ENCODE measurements at regions not wholly inside any gene's neighbourhood (a gene's known extent, or its start where the extent isn't known, plus 50 kb on each side); places are given as distances from the start of the nearest gene placed in this dataset.

DNA sequence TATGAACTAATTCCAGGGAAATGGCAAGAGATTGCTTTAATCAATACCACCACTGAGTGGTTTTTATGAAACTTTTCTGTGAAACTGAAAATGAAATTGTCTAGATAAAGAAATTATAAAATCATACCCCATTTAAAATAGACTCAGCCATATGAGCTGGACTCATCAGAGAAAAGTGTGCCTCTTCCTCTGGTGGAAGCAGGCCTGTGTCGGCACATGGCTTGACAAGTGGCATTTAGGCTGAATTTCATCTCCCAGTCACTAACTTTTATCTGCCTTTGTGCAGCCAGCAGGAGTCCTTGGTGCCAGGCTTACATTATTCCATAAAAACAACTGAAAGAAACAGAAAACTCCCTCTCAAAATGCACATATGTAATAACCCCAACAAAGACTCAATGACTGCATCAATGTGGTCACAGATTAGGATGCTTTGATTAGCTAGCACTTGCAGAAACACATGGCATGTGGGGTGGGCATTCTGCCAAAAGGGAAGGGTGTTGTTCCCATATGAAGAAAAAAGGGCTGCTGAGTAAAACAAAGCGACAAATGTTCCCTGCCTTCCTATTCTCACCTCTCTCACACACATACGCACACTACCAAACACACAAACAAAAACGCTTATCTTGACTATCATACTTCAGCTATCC lies 232.3 kb downstream of the PABPC4L start:
- Histone ChIP-seq H3K27me3 (ENCODE audit: insufficient read depth in 3 of 3, low read length in 2 of 3) (no peaks in the 10 kb centered on the region), H3K36me3 (ENCODE audit: insufficient read depth in 1 of 2, low read depth in 1 of 2) (no peaks in the 10 kb centered on the region), H3K9me3 (peaks cover 12% of the 10 kb centered on the region), H3K4me1 (no peaks in the 10 kb centered on the region), H3K27ac (no peak overlapping the region), H3K4me3 (no peak overlapping the region)
- ATAC-seq (no peak), DNase-seq (no peak)
- intact Hi-C loops (cut with DNase I): no loop called here
- TF ChIP-seq, protein P1, sequence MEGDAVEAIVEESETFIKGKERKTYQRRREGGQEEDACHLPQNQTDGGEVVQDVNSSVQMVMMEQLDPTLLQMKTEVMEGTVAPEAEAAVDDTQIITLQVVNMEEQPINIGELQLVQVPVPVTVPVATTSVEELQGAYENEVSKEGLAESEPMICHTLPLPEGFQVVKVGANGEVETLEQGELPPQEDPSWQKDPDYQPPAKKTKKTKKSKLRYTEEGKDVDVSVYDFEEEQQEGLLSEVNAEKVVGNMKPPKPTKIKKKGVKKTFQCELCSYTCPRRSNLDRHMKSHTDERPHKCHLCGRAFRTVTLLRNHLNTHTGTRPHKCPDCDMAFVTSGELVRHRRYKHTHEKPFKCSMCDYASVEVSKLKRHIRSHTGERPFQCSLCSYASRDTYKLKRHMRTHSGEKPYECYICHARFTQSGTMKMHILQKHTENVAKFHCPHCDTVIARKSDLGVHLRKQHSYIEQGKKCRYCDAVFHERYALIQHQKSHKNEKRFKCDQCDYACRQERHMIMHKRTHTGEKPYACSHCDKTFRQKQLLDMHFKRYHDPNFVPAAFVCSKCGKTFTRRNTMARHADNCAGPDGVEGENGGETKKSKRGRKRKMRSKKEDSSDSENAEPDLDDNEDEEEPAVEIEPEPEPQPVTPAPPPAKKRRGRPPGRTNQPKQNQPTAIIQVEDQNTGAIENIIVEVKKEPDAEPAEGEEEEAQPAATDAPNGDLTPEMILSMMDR (IDR thresholded peaks at IDR 0.05): no peak
- WGBS, 3 donors: 36 to 47% (median 47%) methylated on average over 4 of the region's 4 CpGs

DNA sequence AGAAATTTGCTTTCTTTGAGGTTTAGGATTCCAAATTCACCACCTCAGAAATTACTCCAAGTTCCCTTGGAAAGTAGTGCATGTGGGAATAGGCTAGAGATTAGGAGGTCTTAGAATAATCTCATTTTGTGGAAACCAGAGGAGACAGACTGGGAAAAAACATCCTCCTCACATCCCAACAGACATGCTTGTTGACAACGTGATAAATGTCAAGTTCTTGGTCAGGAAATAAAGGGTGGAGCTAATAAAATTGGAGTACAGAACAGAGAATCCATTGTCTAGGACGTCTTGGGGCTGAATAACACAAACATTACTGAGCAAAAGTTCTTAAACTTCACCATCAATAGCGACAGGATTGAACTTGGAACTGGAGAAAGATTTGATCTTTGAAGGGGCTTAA lies 233.4 kb downstream of the PABPC4L start:
- DNase-seq (no peak), ATAC-seq (no peak)
- H3K36me3 ChIP-seq (ENCODE audit: insufficient read depth in 1 of 2, low read depth in 1 of 2): no peaks in the 10 kb centered on the region
- no peak overlapping the region for H3K27ac ChIP-seq
- no peak overlapping the region for H3K4me3 ChIP-seq
- TF ChIP-seq, protein P1 (IDR thresholded peaks at IDR 0.05): no peak
- WGBS, 3 donors: 25 to 36% (median 27%) methylated on average over 3 of the region's 3 CpGs
- peaks cover 12% of the 10 kb centered on the region for H3K9me3 ChIP-seq
- H3K4me1 ChIP-seq: no peaks in the 10 kb centered on the region
- intact Hi-C loops (cut with DNase I): no loop called here
- no peaks in the 10 kb centered on the region for H3K27me3 ChIP-seq (ENCODE audit: insufficient read depth in 3 of 3, low read length in 2 of 3)

DNA sequence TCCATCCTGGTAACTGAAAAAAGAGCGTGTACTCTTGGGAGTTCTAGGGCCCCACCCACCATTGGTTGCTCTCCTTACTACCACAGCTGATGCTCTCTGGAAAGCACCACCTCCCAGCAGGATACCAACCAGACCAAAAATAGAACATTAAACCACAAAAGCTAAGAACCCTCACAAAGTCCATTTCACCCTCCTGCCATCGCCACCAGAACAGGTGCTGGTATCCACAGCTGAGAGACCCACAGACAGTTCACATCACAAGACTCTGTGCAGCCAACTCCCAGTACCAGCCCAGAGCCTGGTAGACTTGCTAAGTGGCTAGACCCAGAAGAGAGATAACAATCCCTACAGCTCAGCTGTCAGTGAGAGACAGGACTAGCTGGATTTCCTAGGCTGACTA lies 240.6 kb downstream of the PABPC4L start:
- Histone ChIP-seq H3K27me3 (ENCODE audit: insufficient read depth in 3 of 3, low read length in 2 of 3) (no peaks in the 10 kb centered on the region), H3K4me1 (no peaks in the 10 kb centered on the region), H3K36me3 (ENCODE audit: insufficient read depth in 1 of 2, low read depth in 1 of 2) (no peaks in the 10 kb centered on the region), H3K27ac (no peak overlapping the region), H3K9me3 (peaks cover 5% of the 10 kb centered on the region), H3K4me3 (no peak overlapping the region)
- 88 to 90% (median 90%) methylated on average over 2 of the region's 2 CpGs for WGBS, 3 donors
- intact Hi-C loops (cut with DNase I): no loop called here
- DNase-seq: no peak
- no peak for ATAC-seq
- TF ChIP-seq, protein P1 (IDR thresholded peaks at IDR 0.05): no peak

DNA sequence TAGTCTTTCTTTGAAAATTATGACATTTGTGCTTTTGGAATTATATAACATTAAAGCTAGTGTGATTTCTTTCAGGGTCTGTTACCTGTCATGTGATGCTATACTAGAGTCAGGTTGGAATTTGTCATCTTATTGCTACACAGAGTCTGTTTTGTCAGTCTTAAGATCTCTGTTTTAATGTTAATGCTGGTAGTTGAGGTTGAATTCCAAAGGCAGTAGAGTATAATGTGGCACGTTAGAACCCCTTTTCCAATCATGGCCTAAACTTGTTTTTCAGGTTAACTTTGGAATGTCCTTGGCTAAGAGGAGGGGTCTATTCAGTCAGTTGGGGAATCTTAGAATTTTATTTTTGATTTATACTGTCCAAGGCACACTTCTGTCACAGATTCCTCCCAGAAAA lies 258.5 kb downstream of the PABPC4L start:
- intact Hi-C loops (cut with DNase I): no loop called here
- H3K27me3 ChIP-seq (ENCODE audit: insufficient read depth in 3 of 3, low read length in 2 of 3): no peaks in the 10 kb centered on the region
- no peaks in the 10 kb centered on the region for H3K36me3 ChIP-seq (ENCODE audit: insufficient read depth in 1 of 2, low read depth in 1 of 2)
- ATAC-seq: no peak
- H3K27ac ChIP-seq: no peak overlapping the region
- H3K9me3 ChIP-seq: no peaks in the 10 kb centered on the region
- no peak overlapping the region for H3K4me3 ChIP-seq
- 45 to 59% (median 48%) methylated on average over 1 of the region's 1 CpG for WGBS, 3 donors
- TF ChIP-seq, protein P1 (IDR thresholded peaks at IDR 0.05): no peak
- DNase-seq: no peak
- no peaks in the 10 kb centered on the region for H3K4me1 ChIP-seq

DNA sequence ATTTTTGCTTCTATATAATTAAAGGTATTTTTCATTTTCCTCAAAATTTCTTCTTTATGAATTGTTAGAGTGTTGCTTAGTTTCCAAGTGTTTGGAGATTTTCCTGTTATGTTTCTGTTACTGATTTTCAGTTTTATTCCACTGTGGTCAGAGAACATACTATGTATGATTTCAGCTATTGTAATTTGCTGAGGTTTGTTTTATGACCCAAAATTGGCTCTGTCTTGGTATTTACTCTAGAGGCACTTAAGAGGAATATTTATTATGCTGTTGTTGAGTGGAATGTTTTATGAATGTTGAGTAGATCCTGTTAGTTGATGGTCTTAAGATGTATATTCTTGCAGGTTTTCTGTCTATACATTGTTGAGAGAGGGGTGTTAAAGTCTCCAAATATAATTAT lies 263.5 kb downstream of the PABPC4L start:
- intact Hi-C loops (cut with DNase I): no loop called here
- TF ChIP-seq, protein P1 (IDR thresholded peaks at IDR 0.05): no peak

More for the DNA sequence above, 263.5 kb downstream of the PABPC4L start:
- ATAC-seq (no peak), DNase-seq (no peak)
- no peak overlapping the region for H3K27ac ChIP-seq
- no peak overlapping the region for H3K4me3 ChIP-seq
- H3K27me3 ChIP-seq (ENCODE audit: insufficient read depth in 3 of 3, low read length in 2 of 3): no peaks in the 10 kb centered on the region
- H3K9me3 ChIP-seq: no peaks in the 10 kb centered on the region
- no peaks in the 10 kb centered on the region for H3K36me3 ChIP-seq (ENCODE audit: insufficient read depth in 1 of 2, low read depth in 1 of 2)
- H3K4me1 ChIP-seq: no peaks in the 10 kb centered on the region
